ACC112 (cell line): ENCODE measurements at regions not wholly inside any gene's neighbourhood (a gene's known extent, or its start where the extent isn't known, plus 50 kb on each side); places are given as distances from the start of the nearest gene placed in this dataset.
"Not testable (repeated sequence)": the region's sequence is repeated elsewhere in the genome, so short reads cannot be mapped to it uniquely, and the experiment has no call there.

ENCODE experiments used
- H2AFZ ChIP-seq: fragments of 200-600 bp; sonication (generic); one replicate; pipeline ENCODE4 v1.6.0; 2017; ENCODE audit warnings: antibody characterized with exemption, low read length; ENCODE audit not compliant: unreplicated experiment
- H3K27ac ChIP-seq: fragments of 200-600 bp; sonication (generic); 2 replicates; pipeline ENCODE4 v1.5.1; 2014; ENCODE audit warnings: low read depth, mild to moderate bottlenecking, antibody characterized with exemption, low read length, moderate library complexity
- H3K27me3 ChIP-seq: fragments of 200-600 bp; sonication (generic); 2 replicates; pipeline ENCODE4 v1.6.1; 2014; ENCODE audit warnings: mild to moderate bottlenecking, antibody characterized with exemption, low read length, moderate library complexity, mixed read lengths; ENCODE audit not compliant: insufficient read depth
- H3K36me3 ChIP-seq: fragments of 200-600 bp; sonication (generic); 2 replicates; pipeline ENCODE4 v1.6.1; 2016; ENCODE audit warnings: mild to moderate bottlenecking, antibody characterized with exemption, low read length, moderate library complexity, mixed read lengths; ENCODE audit not compliant: insufficient read depth
- H3K4me1 ChIP-seq: fragments of 200-600 bp; sonication (generic); one replicate; pipeline ENCODE4 v1.6.1; 2016; ENCODE audit warnings: low read length, mixed read lengths; ENCODE audit not compliant: insufficient read depth, unreplicated experiment, control insufficient read depth
- H3K4me3 ChIP-seq: fragments of 200-600 bp; sonication (generic); 2 replicates; pipeline ENCODE4 v1.5.1; 2014; ENCODE audit warnings: mild to moderate bottlenecking, low read depth, low read length
- H3K79me2 ChIP-seq: fragments of 200-600 bp; sonication (generic); one replicate; pipeline ENCODE4 v1.6.0; 2016; ENCODE audit warnings: low read length; ENCODE audit not compliant: control insufficient read depth, unreplicated experiment, insufficient read depth

DNA sequence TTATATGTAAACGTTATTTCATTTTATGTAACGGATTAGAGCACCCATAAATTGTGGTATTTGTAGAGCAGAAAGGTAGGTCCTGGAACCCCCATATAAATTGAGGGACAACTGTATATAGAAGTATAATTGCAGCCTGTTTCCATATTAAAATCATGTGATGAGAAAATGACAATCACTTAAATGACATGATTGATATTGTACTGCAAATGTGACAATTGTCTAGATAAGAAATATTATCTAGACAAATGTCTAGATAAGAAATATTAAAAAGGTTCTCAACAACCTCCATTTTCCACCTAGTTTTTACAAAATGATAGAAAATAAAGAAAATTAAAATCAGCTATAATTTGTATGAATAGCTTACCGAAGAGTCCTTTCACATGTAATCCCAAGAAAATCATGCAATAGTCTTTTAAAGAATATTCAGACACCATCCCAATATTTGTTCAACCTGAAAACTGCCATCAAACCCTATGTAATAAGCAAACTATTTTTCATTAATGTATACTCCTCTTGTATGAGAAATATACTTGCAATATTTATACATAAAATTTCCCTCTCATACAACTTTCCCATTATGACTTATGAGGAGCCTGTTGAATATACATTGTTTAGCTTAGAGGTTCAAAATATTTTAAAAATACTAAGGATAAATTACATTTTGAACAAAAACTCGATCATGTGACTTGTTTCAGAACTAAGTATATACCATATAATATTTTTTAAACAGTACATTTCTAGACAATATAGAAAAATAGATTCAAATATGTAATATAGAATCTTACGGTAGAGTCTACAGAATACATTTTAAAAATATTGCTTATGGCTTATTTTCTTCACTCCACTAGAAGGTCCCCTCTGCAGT is 153.2 kb downstream of the CRPPA start:
- no peaks in the 10 kb centered on the region for H3K27me3 ChIP-seq
- no peaks in the 10 kb centered on the region for H3K79me2 ChIP-seq
- no peak overlapping the region for H2AFZ ChIP-seq
- no peak overlapping the region for H3K27ac ChIP-seq
- no peak overlapping the region for H3K4me3 ChIP-seq
- H3K4me1 ChIP-seq, result peaks cover 9% of the 10 kb centered on the region
- no peaks in the 10 kb centered on the region for H3K36me3 ChIP-seq

DNA sequence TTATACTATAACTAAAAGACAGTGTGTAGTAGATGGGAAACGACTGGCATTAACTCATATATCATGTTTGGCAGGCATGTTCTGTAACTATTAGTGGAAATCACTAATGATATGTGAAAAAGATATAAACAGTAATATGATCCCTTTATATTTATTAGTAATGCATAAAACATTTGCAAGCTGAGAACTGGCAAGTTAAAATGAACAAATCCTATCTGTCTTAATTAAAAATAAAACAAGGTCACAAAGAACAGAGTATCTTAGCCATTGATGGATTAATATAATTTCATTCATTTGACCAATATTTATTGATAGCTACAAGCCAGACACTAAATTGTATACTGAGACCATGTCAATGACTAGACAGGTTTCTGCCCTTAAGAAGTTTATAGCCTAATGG is 154.5 kb downstream of the CRPPA start:
- no peak overlapping the region for H3K27ac ChIP-seq
- H3K36me3 ChIP-seq, result no peaks in the 10 kb centered on the region
- H2AFZ ChIP-seq, result no peak overlapping the region
- no peaks in the 10 kb centered on the region for H3K27me3 ChIP-seq
- no peak overlapping the region for H3K4me3 ChIP-seq
- no peaks in the 10 kb centered on the region for H3K79me2 ChIP-seq
- peaks cover 9% of the 10 kb centered on the region for H3K4me1 ChIP-seq

DNA sequence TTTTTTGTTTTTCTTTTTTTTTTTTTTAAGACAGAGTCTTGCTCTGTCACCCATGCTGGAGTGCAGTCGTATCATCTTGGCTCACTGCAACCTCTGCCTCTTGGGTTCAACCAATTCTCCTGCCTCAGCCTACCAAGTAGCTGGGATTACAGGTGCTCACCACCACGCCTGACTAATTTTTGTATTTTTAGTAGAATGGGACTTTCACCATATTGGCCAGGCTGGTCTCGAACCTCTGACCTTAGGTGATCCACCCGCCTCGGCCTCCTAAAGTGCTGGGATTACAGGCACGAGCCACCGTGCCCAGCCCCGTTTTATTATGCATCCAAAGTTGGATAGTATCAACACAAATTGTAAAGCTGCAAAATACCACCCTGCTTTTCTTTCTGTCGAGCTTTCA is 154.9 kb downstream of the CRPPA start:
- H3K4me3 ChIP-seq, H3K79me2 ChIP-seq, H3K27ac ChIP-seq, H3K36me3 ChIP-seq, H3K27me3 ChIP-seq, H2AFZ ChIP-seq, H3K4me1 ChIP-seq: not testable (repeated sequence)

DNA sequence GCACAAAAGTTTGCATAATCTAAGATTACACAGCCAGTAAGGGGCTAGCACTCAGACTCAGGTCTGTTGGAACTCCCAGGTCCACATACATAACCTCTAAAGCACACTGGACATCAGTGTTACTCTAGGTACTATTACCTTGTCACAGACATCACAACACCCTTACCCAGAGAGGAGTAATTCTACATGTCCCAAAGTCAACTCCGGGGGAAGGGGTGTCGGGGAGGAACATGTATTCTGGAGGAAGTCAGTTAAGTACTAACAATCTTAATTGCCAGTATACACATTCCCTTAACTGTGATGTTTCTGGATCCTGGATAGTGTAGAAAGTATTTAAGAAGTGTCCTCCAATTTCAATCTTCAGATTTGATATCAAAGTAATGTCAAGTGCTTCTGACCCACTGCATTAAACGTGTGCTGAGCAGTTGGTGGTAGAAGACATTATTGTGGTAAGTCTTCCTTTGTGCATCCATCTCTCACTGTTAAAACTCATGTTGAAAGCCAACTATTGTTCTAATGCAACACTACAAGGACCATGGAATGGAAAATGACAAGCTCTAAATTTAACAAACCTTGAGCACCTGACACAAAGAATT is 155.4 kb downstream of the CRPPA start:
- Histone ChIP-seq H2AFZ (no peak overlapping the region), H3K79me2 (no peaks in the 10 kb centered on the region), H3K4me1 (peaks cover 9% of the 10 kb centered on the region), H3K27ac (no peak overlapping the region), H3K36me3 (no peaks in the 10 kb centered on the region), H3K4me3 (no peak overlapping the region), H3K27me3 (no peaks in the 10 kb centered on the region)

DNA sequence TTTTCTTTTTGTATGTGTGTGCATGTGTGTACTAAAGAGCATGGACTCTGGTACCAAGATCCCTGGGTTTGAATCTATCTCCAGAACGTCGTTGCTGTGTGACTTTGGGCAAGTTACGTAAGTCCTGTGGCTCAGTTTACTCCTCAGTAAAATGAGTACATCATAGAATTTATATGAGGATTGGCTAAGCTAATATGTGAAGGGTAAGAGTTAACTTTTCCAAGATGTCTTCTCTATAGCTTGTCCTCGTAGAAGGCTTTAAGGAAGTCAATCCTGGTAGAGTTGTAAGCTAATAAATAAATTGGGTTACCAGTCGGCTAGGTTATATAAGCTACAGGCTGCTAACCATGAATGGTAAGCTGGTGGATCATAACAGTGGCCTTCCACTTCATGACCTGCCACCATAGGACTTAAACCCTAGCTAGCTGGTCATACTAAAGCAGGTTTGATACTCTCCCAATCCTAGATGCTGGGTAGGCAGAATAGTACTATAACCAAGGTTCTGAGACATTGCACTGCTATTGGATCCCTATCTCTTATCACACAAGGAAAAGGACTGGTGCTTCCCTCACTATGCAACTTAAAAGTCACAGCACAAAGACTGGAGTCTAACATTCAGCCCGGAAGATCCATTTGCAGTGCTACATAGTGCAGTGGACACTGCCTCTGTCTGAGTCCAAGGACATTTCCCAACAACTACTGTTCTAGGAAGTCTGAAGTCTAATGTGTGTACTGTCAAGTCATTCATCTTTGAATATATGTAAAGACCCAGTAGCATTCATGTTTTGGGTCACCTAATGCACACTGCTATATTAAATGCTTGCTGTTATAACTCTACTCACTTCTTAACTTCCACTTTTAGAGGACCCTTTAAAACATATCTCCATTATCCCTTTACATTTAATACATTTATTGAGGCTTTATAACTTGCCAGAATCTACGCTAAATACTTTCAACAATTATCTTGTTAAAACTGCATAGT is 156.2 kb downstream of the CRPPA start:
- no peak overlapping the region for H3K4me3 ChIP-seq
- no peak overlapping the region for H3K27ac ChIP-seq
- H3K4me1 ChIP-seq, result peaks cover 9% of the 10 kb centered on the region

DNA sequence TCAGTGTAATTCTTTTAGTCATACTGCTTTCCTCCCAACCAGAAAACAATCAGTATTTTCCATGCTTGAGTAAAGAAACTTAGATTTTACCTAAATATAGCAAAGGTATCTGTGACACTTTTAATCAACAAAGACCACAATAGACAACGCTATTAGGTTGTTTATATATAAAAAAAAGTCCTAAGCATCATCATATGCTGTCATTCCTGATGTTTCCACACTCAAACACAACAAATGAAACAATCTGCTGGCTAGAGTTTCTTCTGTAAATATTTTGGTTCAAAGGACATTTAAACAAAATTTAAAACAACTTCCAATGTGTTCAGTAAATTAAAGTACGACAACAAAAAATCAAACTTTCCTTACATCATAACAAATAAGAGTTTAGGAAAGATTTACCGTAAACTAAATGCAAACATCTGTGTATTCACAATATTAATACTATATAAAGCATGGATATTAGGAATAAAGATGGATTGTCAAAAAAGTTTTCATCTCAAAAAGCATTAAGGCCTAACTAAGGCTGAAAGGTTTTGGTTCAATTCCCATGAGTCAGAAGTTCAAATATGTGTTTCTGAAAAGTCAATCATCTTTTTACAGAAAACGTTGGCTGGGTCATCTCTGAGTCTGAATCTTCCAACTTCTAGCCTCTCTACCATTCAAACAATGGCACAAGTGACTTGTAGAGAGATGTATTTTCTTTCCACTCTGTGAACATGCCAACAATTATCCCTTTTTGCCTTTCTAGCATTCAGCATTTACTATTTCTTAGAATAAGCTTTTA is 157.1 kb downstream of the CRPPA start:
- H3K4me3 ChIP-seq, result no peak overlapping the region
- no peaks in the 10 kb centered on the region for H3K79me2 ChIP-seq
- no peaks in the 10 kb centered on the region for H3K36me3 ChIP-seq
- H3K4me1 ChIP-seq, result peaks cover 6% of the 10 kb centered on the region
- no peak overlapping the region for H2AFZ ChIP-seq
- no peak overlapping the region for H3K27ac ChIP-seq
- no peaks in the 10 kb centered on the region for H3K27me3 ChIP-seq

More for the DNA sequence above, 156.2 kb downstream of the CRPPA start:
- Histone ChIP-seq H3K36me3 (no peaks in the 10 kb centered on the region), H2AFZ (no peak overlapping the region), H3K27me3 (no peaks in the 10 kb centered on the region), H3K79me2 (no peaks in the 10 kb centered on the region)

DNA sequence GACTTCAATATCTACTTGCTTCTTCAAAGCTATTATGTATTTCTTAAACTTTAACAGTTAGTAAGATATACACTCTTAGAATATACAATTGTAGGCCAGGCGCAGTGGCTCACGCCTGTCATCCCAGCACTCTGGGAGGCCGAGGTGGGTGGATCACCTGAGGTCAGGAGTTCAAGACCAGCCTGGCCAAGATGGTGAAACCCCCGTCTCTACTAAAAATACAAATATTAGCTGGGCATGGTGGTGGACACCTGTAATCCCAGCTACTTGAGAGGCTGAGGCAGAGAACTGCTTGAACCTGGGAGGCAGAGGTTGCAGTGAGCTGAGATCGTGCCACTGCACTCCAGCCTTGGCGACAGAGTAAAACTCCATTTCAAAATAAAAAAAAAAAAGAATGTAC is 158.0 kb downstream of the CRPPA start:
- H3K79me2 ChIP-seq, H3K4me1 ChIP-seq, H3K36me3 ChIP-seq, H3K27ac ChIP-seq, H3K4me3 ChIP-seq, H2AFZ ChIP-seq, H3K27me3 ChIP-seq: not testable (repeated sequence)

DNA sequence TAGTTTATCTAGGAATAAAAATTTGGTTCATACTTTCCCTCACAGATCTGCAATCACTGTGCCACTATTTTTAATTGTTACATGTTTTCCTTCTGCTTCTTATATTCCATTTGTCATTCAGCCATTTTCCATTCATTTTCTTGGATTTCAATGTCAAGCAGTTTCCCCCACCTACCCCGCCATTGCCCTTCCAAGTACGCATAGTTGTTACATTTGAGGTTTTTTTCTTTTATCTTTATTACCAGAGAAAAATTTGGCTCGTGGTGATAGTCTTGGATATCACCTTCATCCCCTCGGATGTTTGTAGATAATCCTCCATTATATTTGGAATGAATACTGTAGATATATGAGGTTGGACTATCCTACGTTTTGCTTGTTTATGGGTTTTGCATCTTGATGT is 159.7 kb downstream of the CRPPA start:
- Histone ChIP-seq H3K79me2 (no peaks in the 10 kb centered on the region), H3K4me3 (no peak overlapping the region), H3K36me3 (no peaks in the 10 kb centered on the region), H2AFZ (no peak overlapping the region), H3K27ac (no peak overlapping the region), H3K4me1 (no peaks in the 10 kb centered on the region), H3K27me3 (no peaks in the 10 kb centered on the region)

DNA sequence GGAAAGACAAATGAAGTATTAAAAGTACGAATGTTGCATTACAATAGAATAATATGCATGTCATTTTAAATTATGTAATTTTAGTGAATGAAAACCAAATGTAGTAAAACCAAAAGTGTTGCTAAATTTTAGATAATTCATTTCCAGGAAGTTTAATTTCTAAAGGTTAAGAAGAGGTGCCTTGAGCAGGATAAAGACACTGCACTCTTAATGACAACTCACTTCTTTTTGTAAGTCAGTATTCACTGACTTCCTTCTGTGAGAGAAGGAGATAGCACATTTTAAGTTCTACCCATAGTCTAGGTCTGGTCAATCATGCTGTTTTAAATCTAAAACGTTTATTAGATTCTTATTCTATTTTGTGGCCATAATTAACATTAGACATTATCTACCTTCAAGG is 160.2 kb downstream of the CRPPA start:
- no peaks in the 10 kb centered on the region for H3K27me3 ChIP-seq
- no peak overlapping the region for H3K4me3 ChIP-seq
- no peaks in the 10 kb centered on the region for H3K4me1 ChIP-seq
- H3K79me2 ChIP-seq, result no peaks in the 10 kb centered on the region
- no peak overlapping the region for H3K27ac ChIP-seq
- H2AFZ ChIP-seq, result no peak overlapping the region
- no peaks in the 10 kb centered on the region for H3K36me3 ChIP-seq

DNA sequence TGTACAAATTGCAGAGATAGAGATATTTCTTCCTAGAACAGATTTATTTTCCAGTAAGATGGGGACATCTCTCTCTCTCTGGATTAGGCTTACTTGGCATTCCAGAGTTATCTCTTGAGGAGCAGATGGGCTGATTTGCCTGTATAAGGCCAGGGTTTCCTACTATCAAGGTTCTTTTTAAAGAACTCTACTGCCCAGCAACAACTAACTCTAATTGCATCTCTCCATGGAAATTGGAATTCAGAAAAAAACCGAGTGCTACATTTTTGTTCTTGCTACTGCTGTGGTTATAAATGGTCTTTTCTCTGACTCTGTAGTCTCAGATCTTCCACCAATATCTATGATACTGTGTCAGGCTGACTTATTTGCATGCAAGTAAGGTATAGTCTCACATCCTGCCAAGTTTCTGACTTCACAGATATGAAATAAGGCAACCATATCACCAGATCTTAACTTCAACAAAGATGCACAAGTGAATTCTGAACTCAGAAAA is 161.1 kb downstream of the CRPPA start:
- no peaks in the 10 kb centered on the region for H3K4me1 ChIP-seq
- H3K27me3 ChIP-seq, result no peaks in the 10 kb centered on the region
- no peaks in the 10 kb centered on the region for H3K79me2 ChIP-seq
- H3K4me3 ChIP-seq, result no peak overlapping the region
- H3K36me3 ChIP-seq, result no peaks in the 10 kb centered on the region
- no peak overlapping the region for H3K27ac ChIP-seq
- H2AFZ ChIP-seq, result no peak overlapping the region
